Endothelial cell of umbilical vein (primary cell): ENCODE measurements at regions not wholly inside any gene's neighbourhood (a gene's known extent, or its start where the extent isn't known, plus 50 kb on each side); places are given as distances from the start of the nearest gene placed in this dataset.

Source experiments
- CTCF ChIP-seq, 2 donors: IDR thresholded peaks; 1 replicate in 1 of 2; 2 replicates in 1 of 2; pipeline ENCODE4 v1.5.1; 2011; ENCODE audit warnings: low read length in 2 of 2, mild to moderate bottlenecking in 2 of 2, moderate library complexity in 2 of 2, control low read depth in 1 of 2, inconsistent platforms in 1 of 2, low read depth in 1 of 2; ENCODE audit not compliant: insufficient read depth in 1 of 2; ENCODE audit errors: extremely low read depth in 1 of 2
- EZH2 ChIP-seq: IDR thresholded peaks from 2 replicates; pipeline ENCODE4 v1.6.1; 2012; ENCODE audit warnings: borderline replicate concordance, low read depth, mild to moderate bottlenecking, moderate library complexity, low read length, inconsistent platforms; ENCODE audit not compliant: severe bottlenecking
- JUN ChIP-seq: IDR thresholded peaks from 2 replicates; pipeline ENCODE4 v1.6.1; 2011; ENCODE audit warnings: borderline replicate concordance, low read depth; ENCODE audit not compliant: insufficient read length, insufficient read depth
- MAX ChIP-seq: IDR thresholded peaks from 2 replicates; pipeline ENCODE4 v1.6.1; 2011; ENCODE audit not compliant: insufficient read depth, insufficient read length
- MYC ChIP-seq: IDR thresholded peaks from one replicate; pipeline ENCODE4 v1.6.1; 2011; ENCODE audit warnings: mild to moderate bottlenecking, low read depth, low read length
- POLR2A ChIP-seq: IDR thresholded peaks from 2 replicates; pipeline ENCODE4 v1.6.1; 2012; ENCODE audit warnings: low read depth, mild to moderate bottlenecking, control low read depth, low read length
- POLR2AphosphoS5 ChIP-seq: IDR thresholded peaks from 2 replicates; pipeline ENCODE4 v1.6.1; 2012; ENCODE audit warnings: low read depth, mild to moderate bottlenecking, control low read depth, low read length, moderate library complexity; ENCODE audit not compliant: insufficient read depth

- no peak for TF ChIP-seq EZH2
- TF ChIP-seq CTCF (IDR thresholded peaks at IDR 0.05; ENCODE audit: extremely low read depth in 1 of 2, insufficient read depth in 1 of 2, low read depth in 1 of 2, low read length in 2 of 2) = no peak
- no peak for TF ChIP-seq POLR2A
- no peak for TF ChIP-seq MYC
- TF ChIP-seq JUN = no peak
- TF ChIP-seq POLR2AphosphoS5 = no peak
- no peak for TF ChIP-seq MAX
Measured at GRCh38 chr2:16304876-16305590, 360.6 kb downstream of the CYRIA start.
